HG03460 (cell line): ENCODE measurements at regions not wholly inside any gene's neighbourhood (a gene's known extent, or its start where the extent isn't known, plus 50 kb on each side); places are given as distances from the start of the nearest gene placed in this dataset.
"Not testable (repeated sequence)": the region's sequence is repeated elsewhere in the genome, so short reads cannot be mapped to it uniquely, and the experiment has no call there.

ENCODE experiments used
- ATAC-seq: cut with Tn5 transposase; IDR thresholded peaks from one replicate; pipeline ENCODE4 v1.9.1; 2021; ENCODE audit not compliant: unreplicated experiment

- ATAC-seq = no peak
These were observed 756.4 kb downstream of the KCNT2 start for GRCh38 chr1:195851804-195852203.

- ATAC-seq = no peak
These were observed 757.1 kb downstream of the KCNT2 start for GRCh38 chr1:195851016-195851601.

- no peak for ATAC-seq
These were observed 759.1 kb downstream of the KCNT2 start for GRCh38 chr1:195849180-195849579.

- not testable (repeated sequence) for ATAC-seq
These were observed 760.0 kb downstream of the KCNT2 start for GRCh38 chr1:195847957-195848875.

GRCh38 chr1:195831789-195832188 is 776.5 kb downstream of the KCNT2 start:
- no peak for ATAC-seq

GRCh38 chr1:195828325-195828724 is 779.9 kb downstream of the KCNT2 start:
- no peak for ATAC-seq

GRCh38 chr1:195820925-195821324 is 787.3 kb downstream of the KCNT2 start:
- ATAC-seq = no peak

- no peak for ATAC-seq
These were observed 802.2 kb downstream of the KCNT2 start for GRCh38 chr1:195806060-195806459.

- no peak for ATAC-seq
These were observed 803.7 kb downstream of the KCNT2 start for GRCh38 chr1:195804547-195804946.

- ATAC-seq = no peak
These were observed 809.2 kb downstream of the KCNT2 start for GRCh38 chr1:195799016-195799415.

- no peak for ATAC-seq
These were observed 814.0 kb downstream of the KCNT2 start for GRCh38 chr1:195794225-195794624.

GRCh38 chr1:195791796-195792195 is 816.4 kb downstream of the KCNT2 start:
- ATAC-seq = no peak

GRCh38 chr1:195790514-195791168 is 817.6 kb downstream of the KCNT2 start:
- ATAC-seq = no peak

GRCh38 chr1:195789321-195789720 is 818.9 kb downstream of the KCNT2 start:
- no peak for ATAC-seq

GRCh38 chr1:195788721-195789120 is 819.5 kb downstream of the KCNT2 start:
- no peak for ATAC-seq

- no peak for ATAC-seq
These were observed 822.4 kb downstream of the KCNT2 start for GRCh38 chr1:195785830-195786229.

GRCh38 chr1:195773931-195774330 is 834.3 kb downstream of the KCNT2 start:
- ATAC-seq = no peak

- ATAC-seq = no peak
These were observed 838.8 kb downstream of the KCNT2 start for GRCh38 chr1:195769461-195769860.

GRCh38 chr1:195768936-195769335 is 839.3 kb downstream of the KCNT2 start:
- ATAC-seq = no peak

- ATAC-seq = no peak
These were observed 839.9 kb downstream of the KCNT2 start for GRCh38 chr1:195768377-195768776.

GRCh38 chr1:195766709-195767108 is 841.5 kb downstream of the KCNT2 start:
- ATAC-seq = no peak

- no peak for ATAC-seq
These were observed 843.1 kb downstream of the KCNT2 start for GRCh38 chr1:195765099-195765498.
